ENCODE measurements at regions not wholly inside any gene's neighbourhood (a gene's known extent, or its start where the extent isn't known, plus 50 kb on each side); places are given as distances from the start of the nearest gene placed in this dataset.

DNA sequence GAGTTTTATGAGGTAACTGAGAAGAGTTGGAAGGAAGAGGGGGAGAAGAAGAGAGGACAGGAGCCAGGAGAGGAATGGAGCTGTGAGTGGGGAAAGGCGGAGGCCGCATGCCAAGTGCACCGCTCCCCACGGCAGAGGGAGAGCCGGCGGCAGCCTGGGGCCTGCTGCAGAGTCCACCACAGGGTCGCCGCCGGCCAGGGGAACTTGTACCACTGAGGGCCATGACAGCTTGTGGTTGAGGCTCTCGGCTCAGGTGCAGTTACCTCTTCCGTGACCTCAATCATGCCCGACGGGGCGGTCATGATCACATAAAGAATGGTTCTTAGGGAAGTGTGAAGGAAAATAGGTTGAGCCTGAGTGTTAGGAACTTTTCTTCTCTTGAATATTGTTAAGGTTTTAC lies 325.0 kb downstream of the SNAPC1 start:
- TF ChIP-seq, protein P1, sequence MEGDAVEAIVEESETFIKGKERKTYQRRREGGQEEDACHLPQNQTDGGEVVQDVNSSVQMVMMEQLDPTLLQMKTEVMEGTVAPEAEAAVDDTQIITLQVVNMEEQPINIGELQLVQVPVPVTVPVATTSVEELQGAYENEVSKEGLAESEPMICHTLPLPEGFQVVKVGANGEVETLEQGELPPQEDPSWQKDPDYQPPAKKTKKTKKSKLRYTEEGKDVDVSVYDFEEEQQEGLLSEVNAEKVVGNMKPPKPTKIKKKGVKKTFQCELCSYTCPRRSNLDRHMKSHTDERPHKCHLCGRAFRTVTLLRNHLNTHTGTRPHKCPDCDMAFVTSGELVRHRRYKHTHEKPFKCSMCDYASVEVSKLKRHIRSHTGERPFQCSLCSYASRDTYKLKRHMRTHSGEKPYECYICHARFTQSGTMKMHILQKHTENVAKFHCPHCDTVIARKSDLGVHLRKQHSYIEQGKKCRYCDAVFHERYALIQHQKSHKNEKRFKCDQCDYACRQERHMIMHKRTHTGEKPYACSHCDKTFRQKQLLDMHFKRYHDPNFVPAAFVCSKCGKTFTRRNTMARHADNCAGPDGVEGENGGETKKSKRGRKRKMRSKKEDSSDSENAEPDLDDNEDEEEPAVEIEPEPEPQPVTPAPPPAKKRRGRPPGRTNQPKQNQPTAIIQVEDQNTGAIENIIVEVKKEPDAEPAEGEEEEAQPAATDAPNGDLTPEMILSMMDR (conservative IDR thresholded peaks at IDR 0.05; ENCODE audit: low read depth, low read length), result no peak
- TF ChIP-seq BHLHE40 (IDR thresholded peaks at IDR 0.05; ENCODE audit: low read depth, low read length) (no peak), RCOR1 (IDR thresholded peaks at IDR 0.05; ENCODE audit: insufficient replicate concordance, low read length) (no peak), MAZ (IDR thresholded peaks at IDR 0.05; ENCODE audit: borderline replicate concordance, low read depth, low read length) (no peak), MXI1 (IDR thresholded peaks at IDR 0.05; ENCODE audit: borderline replicate concordance, low read depth, low read length) (no peak), RFX5 (IDR thresholded peaks at IDR 0.05; ENCODE audit: low read depth, low read length) (no peak), FOS (IDR thresholded peaks at IDR 0.05; ENCODE audit: low read depth, low read length) (no peak), POLR2A (IDR thresholded peaks at IDR 0.05; ENCODE audit: low read depth, low read length) (no peak)
- TF ChIP-seq, protein P2, sequence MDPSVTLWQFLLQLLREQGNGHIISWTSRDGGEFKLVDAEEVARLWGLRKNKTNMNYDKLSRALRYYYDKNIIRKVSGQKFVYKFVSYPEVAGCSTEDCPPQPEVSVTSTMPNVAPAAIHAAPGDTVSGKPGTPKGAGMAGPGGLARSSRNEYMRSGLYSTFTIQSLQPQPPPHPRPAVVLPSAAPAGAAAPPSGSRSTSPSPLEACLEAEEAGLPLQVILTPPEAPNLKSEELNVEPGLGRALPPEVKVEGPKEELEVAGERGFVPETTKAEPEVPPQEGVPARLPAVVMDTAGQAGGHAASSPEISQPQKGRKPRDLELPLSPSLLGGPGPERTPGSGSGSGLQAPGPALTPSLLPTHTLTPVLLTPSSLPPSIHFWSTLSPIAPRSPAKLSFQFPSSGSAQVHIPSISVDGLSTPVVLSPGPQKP (IDR thresholded peaks at IDR 0.05; ENCODE audit: borderline replicate concordance, low read depth, low read length), result no peak
- TF ChIP-seq, protein P3, sequence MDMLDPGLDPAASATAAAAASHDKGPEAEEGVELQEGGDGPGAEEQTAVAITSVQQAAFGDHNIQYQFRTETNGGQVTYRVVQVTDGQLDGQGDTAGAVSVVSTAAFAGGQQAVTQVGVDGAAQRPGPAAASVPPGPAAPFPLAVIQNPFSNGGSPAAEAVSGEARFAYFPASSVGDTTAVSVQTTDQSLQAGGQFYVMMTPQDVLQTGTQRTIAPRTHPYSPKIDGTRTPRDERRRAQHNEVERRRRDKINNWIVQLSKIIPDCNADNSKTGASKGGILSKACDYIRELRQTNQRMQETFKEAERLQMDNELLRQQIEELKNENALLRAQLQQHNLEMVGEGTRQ (IDR thresholded peaks at IDR 0.05; ENCODE audit: low read depth, low read length), result no peak
- 39% methylated on average over 6 of the region's 14 CpGs; no CpG with 5 or more reads in 1 of the 2 experiments for WGBS, 2 experiments (ENCODE audit: extremely low coverage in 2 of 2, insufficient read length in 1 of 2)
- no peak overlapping the region for H3K18ac ChIP-seq (ENCODE audit: low read depth, low read length)
- H2BK5ac ChIP-seq (ENCODE audit: low read depth, low read length, poor library complexity, severe bottlenecking), result no peak overlapping the region
- H2BK15ac ChIP-seq (ENCODE audit: low read depth, low read length), result no peak overlapping the region
- no peak overlapping the region for H2BK20ac ChIP-seq (ENCODE audit: low read depth, low read length)
- H3K27me3 ChIP-seq (ENCODE audit: control insufficient read depth, insufficient read depth, low read length), result no peaks in the 10 kb centered on the region
- peaks cover 2% of the 10 kb centered on the region; the same call in 1 of the 2 replicates for H3K9me3 ChIP-seq (ENCODE audit: control insufficient read depth, insufficient read depth, low read length)
- CTCF ChIA-PET, result no interaction called here
- no peak overlapping the region for H3K23ac ChIP-seq (ENCODE audit: low read depth, low read length)
- H2AK9ac ChIP-seq (replicated peaks; ENCODE audit: low read depth, low read length, poor library complexity), result no peak overlapping the region
- H2AFZ ChIP-seq (replicated peaks; ENCODE audit: low read length, poor library complexity), result no peak overlapping the region
- no peak overlapping the region for H2BK120ac ChIP-seq (ENCODE audit: low read depth, low read length)
- no peak overlapping the region for H3K4me2 ChIP-seq (ENCODE audit: low read depth, low read length)
- H4K91ac ChIP-seq (ENCODE audit: insufficient read depth, low read depth, low read length), result no peak overlapping the region
- no peak overlapping the region for H4K5ac ChIP-seq (ENCODE audit: low read depth, low read length)
- H3K27ac ChIP-seq (ENCODE audit: insufficient read depth, low read length), result no peak overlapping the region
- H3K9ac ChIP-seq (ENCODE audit: low read depth, low read length), result no peak overlapping the region
- H4K8ac ChIP-seq (ENCODE audit: low read depth in 2 of 2, low read length in 2 of 2), result no peak overlapping the region
- peaks cover 3% of the 10 kb centered on the region; the same call in 1 of the 2 replicates for H3K9me1 ChIP-seq (ENCODE audit: insufficient read depth, low read length)
- H3K4me1 ChIP-seq (ENCODE audit: control insufficient read depth, insufficient read depth, low read length), result no peaks in the 10 kb centered on the region
- H3K79me1 ChIP-seq (ENCODE audit: low read depth in 1 of 2, low read length in 2 of 2), result no peaks in the 10 kb centered on the region
- H2AK5ac ChIP-seq (ENCODE audit: low read depth, low read length), result no peak overlapping the region
- in situ Hi-C loops (cut with MboI; ENCODE audit: low sequenced_read_pairs), result no loop called here
- intact Hi-C loops (cut with micrococcal nuclease), result no loop called here
- BruUV-seq (replicated peaks), result no TSS peak
- no peaks in the 10 kb centered on the region for H3K36me3 ChIP-seq (ENCODE audit: control insufficient read depth, insufficient read depth, low read length)
- dilution Hi-C loops (cut with HindIII; ENCODE audit: low sequenced_read_pairs, unreplicated experiment), result no loop called here
- ATAC-seq (ENCODE audit: low read depth) (no peak), DNase-seq (no peak)
- H3K4ac ChIP-seq (ENCODE audit: low read depth, low read length), result no peak overlapping the region
- POLR2A ChIA-PET (ENCODE audit: unreplicated experiment), result no interaction called here
- H3K4me3 ChIP-seq (ENCODE audit: insufficient read depth, low read depth, low read length), result no peak overlapping the region
- H3K14ac ChIP-seq (replicated peaks; ENCODE audit: low read depth, low read length), result no peak overlapping the region
- H4K20me1 ChIP-seq (ENCODE audit: insufficient read depth, low read length), result no peaks in the 10 kb centered on the region
- no peak overlapping the region for H3K56ac ChIP-seq (ENCODE audit: extremely low read depth, insufficient read depth, low read length)

Data from IMR-90 (cell line).